Esophagus squamous epithelium (tissue), 4 donors: ENCODE measurements at regions not wholly inside any gene's neighbourhood (a gene's known extent, or its start where the extent isn't known, plus 50 kb on each side); places are given as distances from the start of the nearest gene placed in this dataset.

ENCODE experiments used
- POLR2A ChIP-seq, 4 donors: fragments of 450-650 bp; IDR thresholded peaks; one replicate each; pipeline ENCODE4 v1.6.1; 2017; ENCODE audit warnings: antibody characterized with exemption in 4 of 4, mild to moderate bottlenecking in 4 of 4, moderate library complexity in 3 of 4
- TF ChIP-seq, protein P1 (sequence below), 6 experiments: fragments of 450-650 bp in 4 of 6; fragments of 200-600 bp in 2 of 6; sonication (generic) in 2 of 6; IDR thresholded peaks; one replicate each; pipeline ENCODE4 v1.5.1; 2016 to 2019; ENCODE audit warnings: antibody characterized with exemption in 6 of 6, mild to moderate bottlenecking in 4 of 6, moderate library complexity in 4 of 6

DNA sequence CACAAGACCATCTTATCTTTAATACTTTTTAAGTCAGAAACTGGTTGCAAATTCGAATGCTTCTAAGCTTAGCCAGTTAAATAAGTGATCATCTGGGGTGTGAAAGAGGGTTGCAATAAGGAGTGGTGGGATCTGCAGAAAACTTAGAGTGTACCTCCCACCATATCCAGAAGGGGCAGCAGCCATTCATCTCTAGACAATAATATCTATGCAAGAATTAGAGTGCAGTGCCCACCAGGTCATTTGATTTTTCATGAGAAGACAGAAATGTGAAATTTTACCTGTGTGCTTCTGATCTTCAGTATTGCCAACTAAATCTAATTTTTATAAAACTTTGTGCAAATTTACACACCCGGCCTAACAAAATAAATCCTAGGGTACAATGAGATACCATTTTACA is 127.2 kb upstream of the SP4 start:
- TF ChIP-seq, protein P1, sequence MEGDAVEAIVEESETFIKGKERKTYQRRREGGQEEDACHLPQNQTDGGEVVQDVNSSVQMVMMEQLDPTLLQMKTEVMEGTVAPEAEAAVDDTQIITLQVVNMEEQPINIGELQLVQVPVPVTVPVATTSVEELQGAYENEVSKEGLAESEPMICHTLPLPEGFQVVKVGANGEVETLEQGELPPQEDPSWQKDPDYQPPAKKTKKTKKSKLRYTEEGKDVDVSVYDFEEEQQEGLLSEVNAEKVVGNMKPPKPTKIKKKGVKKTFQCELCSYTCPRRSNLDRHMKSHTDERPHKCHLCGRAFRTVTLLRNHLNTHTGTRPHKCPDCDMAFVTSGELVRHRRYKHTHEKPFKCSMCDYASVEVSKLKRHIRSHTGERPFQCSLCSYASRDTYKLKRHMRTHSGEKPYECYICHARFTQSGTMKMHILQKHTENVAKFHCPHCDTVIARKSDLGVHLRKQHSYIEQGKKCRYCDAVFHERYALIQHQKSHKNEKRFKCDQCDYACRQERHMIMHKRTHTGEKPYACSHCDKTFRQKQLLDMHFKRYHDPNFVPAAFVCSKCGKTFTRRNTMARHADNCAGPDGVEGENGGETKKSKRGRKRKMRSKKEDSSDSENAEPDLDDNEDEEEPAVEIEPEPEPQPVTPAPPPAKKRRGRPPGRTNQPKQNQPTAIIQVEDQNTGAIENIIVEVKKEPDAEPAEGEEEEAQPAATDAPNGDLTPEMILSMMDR (IDR thresholded peaks at IDR 0.05), result no peak
- no peak for TF ChIP-seq POLR2A (IDR thresholded peaks at IDR 0.05)
